GM12874 (cell line): ENCODE measurements at regions not wholly inside any gene's neighbourhood (a gene's known extent, or its start where the extent isn't known, plus 50 kb on each side); places are given as distances from the start of the nearest gene placed in this dataset.

Experiments
- CTCF ChIP-seq: IDR thresholded peaks from 2 replicates; pipeline ENCODE4 v1.5.1; 2011; ENCODE audit warnings: low read depth, mild to moderate bottlenecking, control low read depth, low read length, moderate library complexity; ENCODE audit not compliant: insufficient read depth

GRCh38 chr1:208526613-208527125, 282.5 kb upstream of the PLXNA2 start:
- no peak for TF ChIP-seq CTCF

GRCh38 chr1:208527156-208527555, 283.0 kb upstream of the PLXNA2 start:
- no peak for TF ChIP-seq CTCF

- TF ChIP-seq CTCF: no peak
These were observed 284.5 kb upstream of the PLXNA2 start for GRCh38 chr1:208528578-208529240.

GRCh38 chr1:208531003-208531750, 287.0 kb upstream of the PLXNA2 start:
- no peak for TF ChIP-seq CTCF

GRCh38 chr1:208533746-208534598, 289.8 kb upstream of the PLXNA2 start:
- no peak for TF ChIP-seq CTCF

GRCh38 chr1:208534599-208534897, 290.4 kb upstream of the PLXNA2 start:
- TF ChIP-seq CTCF: no peak

GRCh38 chr1:208534979-208535378, 290.8 kb upstream of the PLXNA2 start:
- no peak for TF ChIP-seq CTCF
